ENCODE measurements at regions not wholly inside any gene's neighbourhood (a gene's known extent, or its start where the extent isn't known, plus 50 kb on each side); places are given as distances from the start of the nearest gene placed in this dataset.
"Not testable (repeated sequence)": the region's sequence is repeated elsewhere in the genome, so short reads cannot be mapped to it uniquely, and the experiment has no call there.

DNA sequence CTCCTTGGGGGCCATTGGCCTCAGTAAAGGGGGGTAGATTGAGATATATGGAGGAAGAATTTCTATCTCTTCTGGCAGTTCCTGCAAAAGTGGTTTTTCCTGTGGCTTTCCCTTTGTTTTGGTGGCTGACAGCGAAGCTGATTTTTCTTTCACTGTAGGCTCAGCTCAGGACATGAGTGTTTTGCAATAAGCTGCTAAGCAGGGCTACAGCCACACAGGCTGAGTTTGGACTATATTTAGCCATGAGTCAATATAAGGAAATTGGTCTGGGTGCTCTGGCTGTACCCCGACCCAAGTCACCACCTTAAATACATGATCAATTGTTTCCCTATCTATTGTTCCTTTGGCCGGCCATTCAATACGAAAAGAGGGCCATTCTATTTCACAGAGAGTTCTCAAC lies 212.7 kb upstream of the KCND2 start:
- Histone ChIP-seq H3K4me3 (no peak overlapping the region), H3K27me3 (no peaks in the 10 kb centered on the region), H3K4me1 (peaks cover 0 to 9% of the 10 kb centered on the region in 2 donors), H3K36me3 (no peaks in the 10 kb centered on the region), H3K27ac (no peak overlapping the region), H3K9me3 (no peaks in the 10 kb centered on the region)
- no peak for DNase-seq
- TF ChIP-seq, protein P1, sequence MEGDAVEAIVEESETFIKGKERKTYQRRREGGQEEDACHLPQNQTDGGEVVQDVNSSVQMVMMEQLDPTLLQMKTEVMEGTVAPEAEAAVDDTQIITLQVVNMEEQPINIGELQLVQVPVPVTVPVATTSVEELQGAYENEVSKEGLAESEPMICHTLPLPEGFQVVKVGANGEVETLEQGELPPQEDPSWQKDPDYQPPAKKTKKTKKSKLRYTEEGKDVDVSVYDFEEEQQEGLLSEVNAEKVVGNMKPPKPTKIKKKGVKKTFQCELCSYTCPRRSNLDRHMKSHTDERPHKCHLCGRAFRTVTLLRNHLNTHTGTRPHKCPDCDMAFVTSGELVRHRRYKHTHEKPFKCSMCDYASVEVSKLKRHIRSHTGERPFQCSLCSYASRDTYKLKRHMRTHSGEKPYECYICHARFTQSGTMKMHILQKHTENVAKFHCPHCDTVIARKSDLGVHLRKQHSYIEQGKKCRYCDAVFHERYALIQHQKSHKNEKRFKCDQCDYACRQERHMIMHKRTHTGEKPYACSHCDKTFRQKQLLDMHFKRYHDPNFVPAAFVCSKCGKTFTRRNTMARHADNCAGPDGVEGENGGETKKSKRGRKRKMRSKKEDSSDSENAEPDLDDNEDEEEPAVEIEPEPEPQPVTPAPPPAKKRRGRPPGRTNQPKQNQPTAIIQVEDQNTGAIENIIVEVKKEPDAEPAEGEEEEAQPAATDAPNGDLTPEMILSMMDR (IDR thresholded peaks at IDR 0.05) = no peak
- no peak for TF ChIP-seq POLR2A (IDR thresholded peaks at IDR 0.05)
- intact Hi-C loops (cut with DNase I; ENCODE audit: low total_unique reads) = no loop called here

DNA sequence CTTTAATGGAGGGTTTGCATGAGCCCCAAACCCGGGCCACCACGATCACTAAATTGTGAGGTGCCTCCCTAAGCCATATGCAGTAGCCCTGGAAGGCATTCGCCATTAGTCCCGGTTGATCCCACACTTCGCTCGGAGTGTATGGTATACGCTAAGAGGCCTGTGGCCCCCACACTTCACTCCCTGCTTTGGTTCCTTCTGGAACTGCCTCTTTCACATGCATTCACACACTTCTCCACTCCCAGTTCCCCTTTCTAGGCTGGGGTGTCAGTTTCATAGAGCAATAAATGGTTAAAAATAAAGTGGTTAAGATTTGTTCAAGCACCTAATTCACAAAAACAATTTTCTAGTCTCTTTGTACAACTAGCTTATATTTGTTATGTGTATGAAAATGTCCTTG lies 212.1 kb upstream of the KCND2 start:
- TF ChIP-seq, protein P1 (IDR thresholded peaks at IDR 0.05) = no peak
- no peak for TF ChIP-seq POLR2A (IDR thresholded peaks at IDR 0.05)
- Histone ChIP-seq H3K36me3 (no peaks in the 10 kb centered on the region), H3K4me1 (peaks cover 0 to 9% of the 10 kb centered on the region in 2 donors), H3K9me3 (no peaks in the 10 kb centered on the region), H3K27ac (no peak overlapping the region), H3K27me3 (no peaks in the 10 kb centered on the region), H3K4me3 (no peak overlapping the region)
- DNase-seq = no peak
- intact Hi-C loops (cut with DNase I; ENCODE audit: low total_unique reads) = no loop called here

GRCh38 chr7:120064565-120064964 lies 208.4 kb upstream of the KCND2 start:
- DNase-seq = no peak
- intact Hi-C loops (cut with DNase I; ENCODE audit: low total_unique reads) = no loop called here
- H3K27ac ChIP-seq = peak overlapping the region; percentile 26 to 33

DNA sequence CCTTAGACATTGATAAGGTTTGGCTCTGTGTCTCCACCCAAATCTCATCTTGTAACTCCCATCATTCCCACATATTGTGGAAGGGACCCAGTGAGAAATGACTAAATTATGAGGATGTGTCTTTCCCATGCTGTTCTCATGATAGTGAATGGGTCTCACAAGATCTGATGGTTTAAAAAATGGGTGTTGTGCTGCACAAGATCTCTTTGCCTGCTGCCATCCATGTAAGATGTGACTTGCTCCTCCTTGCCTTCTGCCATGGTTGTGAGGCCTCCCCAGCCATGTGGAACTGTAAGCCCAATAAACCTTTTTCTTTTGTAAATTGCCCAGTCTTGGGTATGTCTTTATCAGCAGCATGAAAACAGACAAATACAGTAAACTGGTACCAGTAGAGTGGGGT lies 206.1 kb upstream of the KCND2 start:
- not testable (repeated sequence) for H3K9me3 ChIP-seq

More at GRCh38 chr7:120064565-120064964, 208.4 kb upstream of the KCND2 start:
- Histone ChIP-seq H3K9me3 (no peaks in the 10 kb centered on the region), H3K36me3 (no peaks in the 10 kb centered on the region), H3K4me3 (no peak overlapping the region), H3K4me1 (peaks cover 0 to 9% of the 10 kb centered on the region in 2 donors), H3K27me3 (no peaks in the 10 kb centered on the region)
- TF ChIP-seq, protein P1 (IDR thresholded peaks at IDR 0.05) = no peak
- TF ChIP-seq POLR2A (IDR thresholded peaks at IDR 0.05) = no peak

DNA sequence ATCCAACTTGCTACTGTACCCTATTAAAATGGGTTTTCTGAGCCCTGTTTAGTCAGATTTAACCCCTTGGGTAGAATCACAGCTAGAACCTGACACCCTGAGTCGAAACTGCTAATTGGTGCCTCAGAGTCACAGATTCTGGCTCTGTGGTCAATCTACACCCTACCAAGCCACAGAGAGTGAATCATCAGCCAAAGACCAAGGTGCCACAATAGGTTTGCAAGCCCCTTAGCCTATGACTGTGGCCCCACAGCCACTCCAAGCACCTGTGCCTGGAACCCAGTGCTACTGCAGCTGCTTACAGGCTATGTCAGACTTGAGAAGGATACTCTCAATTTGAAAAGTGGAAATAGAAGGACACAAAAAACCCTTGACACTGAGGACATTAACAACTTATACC lies 202.8 kb upstream of the KCND2 start:
- no peaks in the 10 kb centered on the region for H3K9me3 ChIP-seq
- no peak for DNase-seq
- no peaks in the 10 kb centered on the region for H3K36me3 ChIP-seq
- intact Hi-C loops (cut with DNase I; ENCODE audit: low total_unique reads) = no loop called here
- TF ChIP-seq, protein P1 (IDR thresholded peaks at IDR 0.05) = no peak
- no peak for TF ChIP-seq POLR2A (IDR thresholded peaks at IDR 0.05)
- no peak overlapping the region for H3K27ac ChIP-seq
- H3K4me3 ChIP-seq = no peak overlapping the region
- peaks cover 0 to under 1% of the 10 kb centered on the region in 2 donors for H3K4me1 ChIP-seq
- no peaks in the 10 kb centered on the region for H3K27me3 ChIP-seq

More for the DNA sequence above, 206.1 kb upstream of the KCND2 start:
- H3K4me3 ChIP-seq; intact Hi-C loops (cut with DNase I; ENCODE audit: low total_unique reads); H3K27ac ChIP-seq; H3K4me1 ChIP-seq; H3K27me3 ChIP-seq; DNase-seq; H3K36me3 ChIP-seq: not testable (repeated sequence)

- Histone ChIP-seq H3K4me3 (no peak overlapping the region), H3K9me3 (no peaks in the 10 kb centered on the region), H3K36me3 (no peaks in the 10 kb centered on the region), H3K27ac (no peak overlapping the region), H3K4me1 (no peaks in the 10 kb centered on the region), H3K27me3 (no peaks in the 10 kb centered on the region)
- intact Hi-C loops (cut with DNase I; ENCODE audit: low total_unique reads) = no loop called here
- TF ChIP-seq POLR2A (IDR thresholded peaks at IDR 0.05) = no peak
- TF ChIP-seq, protein P1 (IDR thresholded peaks at IDR 0.05) = no peak
- DNase-seq = no peak
Measured at GRCh38 chr7:120077777-120078176, 195.2 kb upstream of the KCND2 start.
